Osteocyte (in vitro differentiated cells): ENCODE measurements at regions not wholly inside any gene's neighbourhood (a gene's known extent, or its start where the extent isn't known, plus 50 kb on each side); places are given as distances from the start of the nearest gene placed in this dataset.

Source experiments
- DNase-seq: peaks from one replicate; pipeline ENCODE4 v3.0.0; 2021; ENCODE audit warnings: mixed read lengths; ENCODE audit not compliant: unreplicated experiment; ENCODE audit errors: extremely low spot score
- H3K27ac Mint-ChIP-seq: one replicate; pipeline ENCODE4 v1.8.0; 2021; ENCODE audit warnings: mild to moderate bottlenecking, mixed read lengths; ENCODE audit not compliant: unreplicated experiment
- H3K27me3 Mint-ChIP-seq: one replicate; pipeline ENCODE4 v1.8.0; 2021; ENCODE audit warnings: mixed read lengths; ENCODE audit not compliant: unreplicated experiment
- H3K36me3 Mint-ChIP-seq: one replicate; pipeline ENCODE4 v1.8.0; 2021; ENCODE audit warnings: mixed read lengths; ENCODE audit not compliant: unreplicated experiment
- H3K4me1 Mint-ChIP-seq: one replicate; pipeline ENCODE4 v1.8.0; 2021; ENCODE audit warnings: mixed read lengths; ENCODE audit not compliant: unreplicated experiment
- H3K4me3 Mint-ChIP-seq: one replicate; pipeline ENCODE4 v1.8.0; 2021; ENCODE audit warnings: mild to moderate bottlenecking, moderate library complexity, mixed read lengths; ENCODE audit not compliant: unreplicated experiment
- H3K9me3 Mint-ChIP-seq: one replicate; pipeline ENCODE4 v1.8.0; 2021; ENCODE audit warnings: mixed read lengths; ENCODE audit not compliant: unreplicated experiment
- CTCF ChIP-seq: fragments of 200-600 bp; sonication (generic); IDR thresholded peaks from 2 replicates; pipeline ENCODE4 v1.5.0; 2021; ENCODE audit warnings: antibody characterized with exemption, mild to moderate bottlenecking, moderate library complexity

- TF ChIP-seq CTCF, result no peak
- no peak for DNase-seq
- no peaks in the 10 kb centered on the region for H3K36me3 Mint-ChIP-seq
- H3K4me1 Mint-ChIP-seq, result no peaks in the 10 kb centered on the region
- no peak overlapping the region for H3K27ac Mint-ChIP-seq
- H3K9me3 Mint-ChIP-seq, result peaks cover 14% of the 10 kb centered on the region
- no peak overlapping the region for H3K4me3 Mint-ChIP-seq
- no peaks in the 10 kb centered on the region for H3K27me3 Mint-ChIP-seq
Observed at GRCh38 chr2:33903215-33903614, 304.1 kb upstream of the FAM98A start.

GRCh38 chr2:33900610-33901009 is 301.5 kb upstream of the FAM98A start:
- Mint-ChIP-seq H3K4me1 (no peaks in the 10 kb centered on the region), H3K27ac (no peak overlapping the region), H3K36me3 (no peaks in the 10 kb centered on the region), H3K9me3 (peaks cover 14% of the 10 kb centered on the region), H3K4me3 (no peak overlapping the region), H3K27me3 (no peaks in the 10 kb centered on the region)
- DNase-seq, result no peak
- no peak for TF ChIP-seq CTCF

GRCh38 chr2:33897741-33898140 is 298.6 kb upstream of the FAM98A start:
- Mint-ChIP-seq H3K27me3 (no peaks in the 10 kb centered on the region), H3K27ac (no peak overlapping the region), H3K36me3 (no peaks in the 10 kb centered on the region), H3K4me3 (no peak overlapping the region), H3K9me3 (peaks cover 12% of the 10 kb centered on the region), H3K4me1 (no peaks in the 10 kb centered on the region)
- no peak for TF ChIP-seq CTCF
- DNase-seq, result no peak

- Mint-ChIP-seq H3K9me3 (peaks cover 7% of the 10 kb centered on the region), H3K4me1 (no peaks in the 10 kb centered on the region), H3K27me3 (no peaks in the 10 kb centered on the region), H3K27ac (no peak overlapping the region), H3K36me3 (no peaks in the 10 kb centered on the region), H3K4me3 (no peak overlapping the region)
- TF ChIP-seq CTCF, result no peak
- no peak for DNase-seq
Observed at GRCh38 chr2:33893824-33894223, 294.7 kb upstream of the FAM98A start.

GRCh38 chr2:33891616-33892015 is 292.5 kb upstream of the FAM98A start:
- DNase-seq, result no peak
- Mint-ChIP-seq H3K36me3 (no peaks in the 10 kb centered on the region), H3K4me1 (no peaks in the 10 kb centered on the region), H3K27me3 (no peaks in the 10 kb centered on the region), H3K27ac (no peak overlapping the region), H3K4me3 (no peak overlapping the region), H3K9me3 (peaks cover 7% of the 10 kb centered on the region)
- no peak for TF ChIP-seq CTCF
